ENCODE measurements at regions not wholly inside any gene's neighbourhood (a gene's known extent, or its start where the extent isn't known, plus 50 kb on each side); places are given as distances from the start of the nearest gene placed in this dataset.

GRCh38 chr14:53723221-53723620 is 233.4 kb downstream of the BMP4 start:
- TF ChIP-seq GABPA (IDR thresholded peaks at IDR 0.05; ENCODE audit: low read depth) (no peak), REST (IDR thresholded peaks at IDR 0.05; ENCODE audit: insufficient replicate concordance, low read depth) (no peak), SPI1 (IDR thresholded peaks at IDR 0.05; ENCODE audit: borderline replicate concordance, low read depth) (no peak), POLR2AphosphoS5 (IDR thresholded peaks at IDR 0.05; ENCODE audit: low read depth) (no peak), CTCF (IDR thresholded peaks at IDR 0.05; ENCODE audit: insufficient read depth, low read length) (no peak)
- Histone ChIP-seq H3K27me3 (ENCODE audit: insufficient read depth, poor library complexity, severe bottlenecking) (no peaks in the 10 kb centered on the region), H3K27ac (replicated peaks) (no peak overlapping the region), H3K4me3 (replicated peaks; ENCODE audit: insufficient read depth, low read length) (no peak overlapping the region)
- no peak for DNase-seq (ENCODE audit: low read depth in 1 of 2, low spot score in 1 of 2)

DNA sequence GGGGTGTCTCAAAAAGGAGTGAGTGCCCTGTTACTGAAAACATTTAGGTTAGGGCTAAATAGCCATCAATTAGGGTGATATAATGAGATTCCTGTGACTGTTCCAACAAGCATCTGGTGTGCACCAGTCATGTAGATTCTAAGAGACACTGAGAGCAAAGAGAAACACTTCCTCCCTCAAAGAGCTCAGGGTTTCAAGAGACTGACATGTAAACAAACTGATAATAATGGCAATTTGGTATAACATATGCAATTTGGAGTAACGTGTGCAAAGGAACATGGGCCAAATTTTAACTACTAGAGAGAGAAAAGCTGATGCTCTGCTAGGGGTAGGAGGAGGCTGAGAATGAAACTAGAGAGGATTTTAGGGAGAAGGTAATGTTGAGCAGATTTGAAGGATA is 237.1 kb downstream of the BMP4 start:
- Histone ChIP-seq H3K27ac (replicated peaks) (no peak overlapping the region), H3K4me3 (replicated peaks; ENCODE audit: insufficient read depth, low read length) (no peak overlapping the region), H3K27me3 (ENCODE audit: insufficient read depth, poor library complexity, severe bottlenecking) (peaks cover 2% of the 10 kb centered on the region)
- no peak for TF ChIP-seq POLR2AphosphoS5 (IDR thresholded peaks at IDR 0.05; ENCODE audit: low read depth)
- DNase-seq (ENCODE audit: low read depth in 1 of 2, low spot score in 1 of 2), result no peak

GRCh38 chr14:53716578-53716977 is 240.0 kb downstream of the BMP4 start:
- H3K4me3 ChIP-seq (replicated peaks; ENCODE audit: insufficient read depth, low read length), result no peak overlapping the region
- no peak for TF ChIP-seq CTCF (IDR thresholded peaks at IDR 0.05; ENCODE audit: insufficient read depth, low read length)
- no peak for TF ChIP-seq GABPA (IDR thresholded peaks at IDR 0.05; ENCODE audit: low read depth)
- no peak for TF ChIP-seq REST (IDR thresholded peaks at IDR 0.05; ENCODE audit: insufficient replicate concordance, low read depth)
- TF ChIP-seq SPI1 (IDR thresholded peaks at IDR 0.05; ENCODE audit: borderline replicate concordance, low read depth), result no peak
- no peak for TF ChIP-seq POLR2AphosphoS5 (IDR thresholded peaks at IDR 0.05; ENCODE audit: low read depth)
- no peak for DNase-seq (ENCODE audit: low read depth in 1 of 2, low spot score in 1 of 2)
- H3K27me3 ChIP-seq (ENCODE audit: insufficient read depth, poor library complexity, severe bottlenecking), result peaks cover 2% of the 10 kb centered on the region
- H3K27ac ChIP-seq (replicated peaks), result no peak overlapping the region

- H3K4me3 ChIP-seq (replicated peaks; ENCODE audit: insufficient read depth, low read length), result no peak overlapping the region
- DNase-seq (ENCODE audit: low read depth in 1 of 2, low spot score in 1 of 2), result no peak
- peaks cover 2% of the 10 kb centered on the region for H3K27me3 ChIP-seq (ENCODE audit: insufficient read depth, poor library complexity, severe bottlenecking)
- TF ChIP-seq SPI1 (IDR thresholded peaks at IDR 0.05; ENCODE audit: borderline replicate concordance, low read depth) (no peak), GABPA (IDR thresholded peaks at IDR 0.05; ENCODE audit: low read depth) (no peak), CTCF (IDR thresholded peaks at IDR 0.05; ENCODE audit: insufficient read depth, low read length) (no peak), POLR2AphosphoS5 (IDR thresholded peaks at IDR 0.05; ENCODE audit: low read depth) (no peak), REST (IDR thresholded peaks at IDR 0.05; ENCODE audit: insufficient replicate concordance, low read depth) (no peak)
- no peak overlapping the region for H3K27ac ChIP-seq (replicated peaks)
Measured at GRCh38 chr14:53715193-53715721, 241.4 kb downstream of the BMP4 start.

Measured in HL-60 (cell line).